HepG2 (cell line): ENCODE measurements at regions not wholly inside any gene's neighbourhood (a gene's known extent, or its start where the extent isn't known, plus 50 kb on each side); places are given as distances from the start of the nearest gene placed in this dataset.

Source experiments
- ATF3 ChIP-seq: sonication (generic); formaldehyde crosslinking; IDR thresholded peaks from 2 replicates; pipeline ENCODE4 v1.4.0; 2020; ENCODE audit warnings: missing genetic modification reagents
- FOXJ3 ChIP-seq: sonication (generic); formaldehyde crosslinking; IDR thresholded peaks from 2 replicates; pipeline ENCODE4 v1.4.0; 2020; ENCODE audit warnings: missing genetic modification reagents, mild to moderate bottlenecking, borderline replicate concordance
- HMG20A ChIP-seq: IDR thresholded peaks from 2 replicates; pipeline ENCODE4 v1.6.1; 2016; ENCODE audit warnings: borderline replicate concordance
- KLF11 ChIP-seq: IDR thresholded peaks from 2 replicates; pipeline ENCODE4 v1.6.1; 2016; ENCODE audit warnings: missing compliant biosample characterization
- MAFK ChIP-seq, 2 experiments: IDR thresholded peaks in 1 of 2; conservative IDR thresholded peaks in 1 of 2; 2 replicates each; pipeline ENCODE4 v1.6.1; 2011; ENCODE audit warnings: improper control_type of control experiment in 2 of 2, low read length in 2 of 2
- POLR2AphosphoS5 ChIP-seq: IDR thresholded peaks from 2 replicates; pipeline ENCODE4 v1.6.1; 2012; ENCODE audit warnings: low read depth, low read length
- SIN3A ChIP-seq: IDR thresholded peaks from 2 replicates; pipeline ENCODE4 v1.6.1; 2011; ENCODE audit warnings: low read depth, mild to moderate bottlenecking, control low read depth, low read length, borderline replicate concordance
- SIX1 ChIP-seq: sonication (generic); formaldehyde crosslinking; IDR thresholded peaks from 2 replicates; pipeline ENCODE4 v1.4.0; 2020; ENCODE audit warnings: missing genetic modification reagents, borderline replicate concordance
- SOX6 ChIP-seq, 2 experiments: fragments of 450-650 bp in 1 of 2; sonication (generic) in 1 of 2; formaldehyde crosslinking in 1 of 2; IDR thresholded peaks; 2 replicates each; pipeline versions ENCODE4 v1.4.0 to v1.6.1; 2017 to 2020; ENCODE audit warnings: antibody characterized with exemption in 1 of 2, mild to moderate bottlenecking in 1 of 2, missing genetic modification reagents in 1 of 2
- ZNF543 ChIP-seq: sonication (generic); formaldehyde crosslinking; IDR thresholded peaks from 2 replicates; pipeline ENCODE4 v1.4.0; 2020; ENCODE audit warnings: mild to moderate bottlenecking, missing genetic modification reagents
- TF ChIP-seq, protein P1 (sequence below): sonication (generic); formaldehyde crosslinking; IDR thresholded peaks from 2 replicates; pipeline ENCODE4 v1.5.0; 2020; ENCODE audit warnings: mild to moderate bottlenecking, missing genetic modification reagents, moderate library complexity
- TF ChIP-seq, protein P2 (sequence below): fragments of 450-650 bp; IDR thresholded peaks from 2 replicates; pipeline ENCODE4 v1.6.1; 2017; ENCODE audit warnings: mild to moderate bottlenecking
- TF ChIP-seq, protein P3 (sequence below): sonication (generic); formaldehyde crosslinking; IDR thresholded peaks from 2 replicates; pipeline ENCODE4 v1.5.1; 2020; ENCODE audit warnings: mild to moderate bottlenecking, missing genetic modification reagents, moderate library complexity
- TF ChIP-seq, protein P4 (sequence below): sonication (generic); formaldehyde crosslinking; IDR thresholded peaks from 2 replicates; pipeline ENCODE4 v1.4.0; 2020; ENCODE audit warnings: missing genetic modification reagents, borderline replicate concordance

DNA sequence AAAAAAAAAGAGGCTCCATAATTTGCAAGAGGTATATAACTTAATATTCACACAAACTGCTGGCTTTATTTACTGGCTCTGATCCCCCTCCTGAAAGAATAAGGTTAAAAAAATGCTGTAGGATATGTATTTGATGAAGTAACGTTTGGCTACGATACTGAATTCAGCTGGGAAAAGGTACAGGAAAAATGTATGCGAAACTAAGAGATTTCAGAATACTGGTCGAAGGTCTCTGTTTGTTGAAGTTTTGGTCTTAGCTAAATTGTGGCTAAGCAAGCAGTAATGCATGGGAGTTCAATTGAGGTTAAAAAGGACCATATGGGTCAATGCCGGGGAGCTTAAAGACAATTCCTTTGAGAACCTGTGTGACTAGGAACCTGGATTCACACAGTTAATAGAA lies 355.5 kb upstream of the NCAM2 start:
- TF ChIP-seq, protein P1, sequence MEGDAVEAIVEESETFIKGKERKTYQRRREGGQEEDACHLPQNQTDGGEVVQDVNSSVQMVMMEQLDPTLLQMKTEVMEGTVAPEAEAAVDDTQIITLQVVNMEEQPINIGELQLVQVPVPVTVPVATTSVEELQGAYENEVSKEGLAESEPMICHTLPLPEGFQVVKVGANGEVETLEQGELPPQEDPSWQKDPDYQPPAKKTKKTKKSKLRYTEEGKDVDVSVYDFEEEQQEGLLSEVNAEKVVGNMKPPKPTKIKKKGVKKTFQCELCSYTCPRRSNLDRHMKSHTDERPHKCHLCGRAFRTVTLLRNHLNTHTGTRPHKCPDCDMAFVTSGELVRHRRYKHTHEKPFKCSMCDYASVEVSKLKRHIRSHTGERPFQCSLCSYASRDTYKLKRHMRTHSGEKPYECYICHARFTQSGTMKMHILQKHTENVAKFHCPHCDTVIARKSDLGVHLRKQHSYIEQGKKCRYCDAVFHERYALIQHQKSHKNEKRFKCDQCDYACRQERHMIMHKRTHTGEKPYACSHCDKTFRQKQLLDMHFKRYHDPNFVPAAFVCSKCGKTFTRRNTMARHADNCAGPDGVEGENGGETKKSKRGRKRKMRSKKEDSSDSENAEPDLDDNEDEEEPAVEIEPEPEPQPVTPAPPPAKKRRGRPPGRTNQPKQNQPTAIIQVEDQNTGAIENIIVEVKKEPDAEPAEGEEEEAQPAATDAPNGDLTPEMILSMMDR (CRISPR knock-in tag) = no peak
- TF ChIP-seq POLR2AphosphoS5 = no peak
- TF ChIP-seq, protein P2, sequence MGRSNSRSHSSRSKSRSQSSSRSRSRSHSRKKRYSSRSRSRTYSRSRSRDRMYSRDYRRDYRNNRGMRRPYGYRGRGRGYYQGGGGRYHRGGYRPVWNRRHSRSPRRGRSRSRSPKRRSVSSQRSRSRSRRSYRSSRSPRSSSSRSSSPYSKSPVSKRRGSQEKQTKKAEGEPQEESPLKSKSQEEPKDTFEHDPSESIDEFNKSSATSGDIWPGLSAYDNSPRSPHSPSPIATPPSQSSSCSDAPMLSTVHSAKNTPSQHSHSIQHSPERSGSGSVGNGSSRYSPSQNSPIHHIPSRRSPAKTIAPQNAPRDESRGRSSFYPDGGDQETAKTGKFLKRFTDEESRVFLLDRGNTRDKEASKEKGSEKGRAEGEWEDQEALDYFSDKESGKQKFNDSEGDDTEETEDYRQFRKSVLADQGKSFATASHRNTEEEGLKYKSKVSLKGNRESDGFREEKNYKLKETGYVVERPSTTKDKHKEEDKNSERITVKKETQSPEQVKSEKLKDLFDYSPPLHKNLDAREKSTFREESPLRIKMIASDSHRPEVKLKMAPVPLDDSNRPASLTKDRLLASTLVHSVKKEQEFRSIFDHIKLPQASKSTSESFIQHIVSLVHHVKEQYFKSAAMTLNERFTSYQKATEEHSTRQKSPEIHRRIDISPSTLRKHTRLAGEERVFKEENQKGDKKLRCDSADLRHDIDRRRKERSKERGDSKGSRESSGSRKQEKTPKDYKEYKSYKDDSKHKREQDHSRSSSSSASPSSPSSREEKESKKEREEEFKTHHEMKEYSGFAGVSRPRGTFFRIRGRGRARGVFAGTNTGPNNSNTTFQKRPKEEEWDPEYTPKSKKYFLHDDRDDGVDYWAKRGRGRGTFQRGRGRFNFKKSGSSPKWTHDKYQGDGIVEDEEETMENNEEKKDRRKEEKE = no peak
- TF ChIP-seq, protein P3, sequence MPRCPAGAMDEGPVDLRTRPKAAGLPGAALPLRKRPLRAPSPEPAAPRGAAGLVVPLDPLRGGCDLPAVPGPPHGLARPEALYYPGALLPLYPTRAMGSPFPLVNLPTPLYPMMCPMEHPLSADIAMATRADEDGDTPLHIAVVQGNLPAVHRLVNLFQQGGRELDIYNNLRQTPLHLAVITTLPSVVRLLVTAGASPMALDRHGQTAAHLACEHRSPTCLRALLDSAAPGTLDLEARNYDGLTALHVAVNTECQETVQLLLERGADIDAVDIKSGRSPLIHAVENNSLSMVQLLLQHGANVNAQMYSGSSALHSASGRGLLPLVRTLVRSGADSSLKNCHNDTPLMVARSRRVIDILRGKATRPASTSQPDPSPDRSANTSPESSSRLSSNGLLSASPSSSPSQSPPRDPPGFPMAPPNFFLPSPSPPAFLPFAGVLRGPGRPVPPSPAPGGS (CRISPR knock-in tag) = no peak
- TF ChIP-seq FOXJ3 (CRISPR knock-in tag) = no peak
- TF ChIP-seq KLF11 (CRISPR knock-in tag) = no peak
- TF ChIP-seq SIX1 (CRISPR knock-in tag) = no peak
- TF ChIP-seq HMG20A (CRISPR knock-in tag) = no peak
- TF ChIP-seq SIN3A = no peak
- TF ChIP-seq ZNF543 (CRISPR knock-in tag) = no peak
- no peak for TF ChIP-seq MAFK (conservative IDR thresholded peaks at IDR 0.05 in 1 of 2, IDR thresholded peaks at IDR 0.05 in 1 of 2; ENCODE audit: low read length in 2 of 2)
- TF ChIP-seq SOX6 (IDR thresholded peaks at IDR 0.05) = no peak
- TF ChIP-seq SOX6 (CRISPR knock-in tag; IDR thresholded peaks at IDR 0.05) = no peak
- TF ChIP-seq, protein P4, sequence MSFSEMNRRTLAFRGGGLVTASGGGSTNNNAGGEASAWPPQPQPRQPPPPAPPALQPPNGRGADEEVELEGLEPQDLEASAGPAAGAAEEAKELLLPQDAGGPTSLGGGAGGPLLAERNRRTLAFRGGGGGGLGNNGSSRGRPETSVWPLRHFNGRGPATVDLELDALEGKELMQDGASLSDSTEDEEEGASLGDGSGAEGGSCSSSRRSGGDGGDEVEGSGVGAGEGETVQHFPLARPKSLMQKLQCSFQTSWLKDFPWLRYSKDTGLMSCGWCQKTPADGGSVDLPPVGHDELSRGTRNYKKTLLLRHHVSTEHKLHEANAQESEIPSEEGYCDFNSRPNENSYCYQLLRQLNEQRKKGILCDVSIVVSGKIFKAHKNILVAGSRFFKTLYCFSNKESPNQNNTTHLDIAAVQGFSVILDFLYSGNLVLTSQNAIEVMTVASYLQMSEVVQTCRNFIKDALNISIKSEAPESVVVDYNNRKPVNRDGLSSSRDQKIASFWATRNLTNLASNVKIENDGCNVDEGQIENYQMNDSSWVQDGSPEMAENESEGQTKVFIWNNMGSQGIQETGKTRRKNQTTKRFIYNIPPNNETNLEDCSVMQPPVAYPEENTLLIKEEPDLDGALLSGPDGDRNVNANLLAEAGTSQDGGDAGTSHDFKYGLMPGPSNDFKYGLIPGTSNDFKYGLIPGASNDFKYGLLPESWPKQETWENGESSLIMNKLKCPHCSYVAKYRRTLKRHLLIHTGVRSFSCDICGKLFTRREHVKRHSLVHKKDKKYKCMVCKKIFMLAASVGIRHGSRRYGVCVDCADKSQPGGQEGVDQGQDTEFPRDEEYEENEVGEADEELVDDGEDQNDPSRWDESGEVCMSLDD (CRISPR knock-in tag) = no peak
- TF ChIP-seq ATF3 (CRISPR knock-in tag) = no peak
